K562 (cell line): ENCODE measurements at regions not wholly inside any gene's neighbourhood (a gene's known extent, or its start where the extent isn't known, plus 50 kb on each side); places are given as distances from the start of the nearest gene placed in this dataset.

Source experiments
- EHMT2 ChIP-seq: fragments of 450-650 bp; IDR thresholded peaks from 2 replicates; pipeline ENCODE4 v1.6.1; 2018; ENCODE audit warnings: antibody characterized with exemption
- HDAC3 ChIP-seq: fragments of 450-650 bp; IDR thresholded peaks from 2 replicates; pipeline ENCODE4 v1.6.1; 2018; ENCODE audit warnings: borderline replicate concordance, mild to moderate bottlenecking, moderate library complexity; ENCODE audit not compliant: partially characterized antibody
- HMG20A ChIP-seq: fragments of 450-650 bp; formaldehyde crosslinking; conservative IDR thresholded peaks from 2 replicates; pipeline ENCODE4 v1.4.0; 2020; ENCODE audit warnings: mild to moderate bottlenecking, mixed read lengths
- JUN ChIP-seq, 2 experiments: sonication (generic) in 1 of 2; formaldehyde crosslinking in 1 of 2; IDR thresholded peaks; 2 replicates each; pipeline versions ENCODE4 v1.6.1 to v1.8.0; 2012 to 2022; ENCODE audit warnings: borderline replicate concordance in 2 of 2, mild to moderate bottlenecking in 2 of 2, improper control_type of control experiment in 1 of 2, low read depth in 1 of 2, low read length in 1 of 2, missing genetic modification reagents in 1 of 2
- POLR2A ChIP-seq: fragments of 450-650 bp; conservative IDR thresholded peaks from 2 replicates; pipeline ENCODE4 v1.6.1; 2016
- RAD51 ChIP-seq: fragments of 450-650 bp; IDR thresholded peaks from 2 replicates; pipeline ENCODE4 v1.7.1; 2016; ENCODE audit warnings: low read depth, mild to moderate bottlenecking, borderline replicate concordance
- TAF7 ChIP-seq: fragments of 450-650 bp; IDR thresholded peaks from 2 replicates; pipeline ENCODE4 v1.6.1; 2016; ENCODE audit warnings: missing genetic modification characterization, missing compliant biosample characterization
- ZNF165 ChIP-seq: fragments of 250-450 bp; sonication (Bioruptor Pico); IDR thresholded peaks from 2 replicates; pipeline ENCODE4 v1.4.0; 2020; ENCODE audit warnings: borderline replicate concordance
- TF ChIP-seq, protein P1 (sequence below), 3 experiments: IDR thresholded peaks in 2 of 3; conservative IDR thresholded peaks in 1 of 3; 2 replicates each; pipeline ENCODE4 v1.5.1; 2011 to 2012; ENCODE audit warnings: low read length in 3 of 3, mild to moderate bottlenecking in 3 of 3, control low read depth in 2 of 3, improper control_type of control experiment in 1 of 3, inconsistent platforms in 1 of 3, low read depth in 1 of 3, mixed read lengths in 1 of 3, moderate library complexity in 1 of 3; ENCODE audit not compliant: insufficient read depth in 2 of 3

DNA sequence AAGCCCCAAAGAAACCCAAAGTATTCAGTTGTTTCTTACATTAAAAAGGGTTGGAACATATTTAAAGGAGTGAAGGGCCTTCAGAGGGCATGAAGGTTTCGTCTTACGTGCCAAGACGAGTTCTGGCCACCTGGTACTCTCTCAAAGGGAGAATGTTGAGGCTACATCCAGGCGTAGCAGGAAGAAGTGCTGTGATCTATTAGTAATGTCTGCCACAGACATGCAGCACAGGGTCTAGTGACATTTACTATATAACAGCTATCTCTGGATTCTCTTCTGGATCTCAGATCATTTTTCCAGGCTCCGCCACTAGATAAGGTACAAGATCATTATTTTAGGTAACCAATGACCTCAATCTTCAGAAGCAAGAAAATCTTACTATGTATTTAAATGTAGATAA lies 76.5 kb upstream of the ARID5B start:
- TF ChIP-seq RAD51: no peak
- TF ChIP-seq, protein P1, sequence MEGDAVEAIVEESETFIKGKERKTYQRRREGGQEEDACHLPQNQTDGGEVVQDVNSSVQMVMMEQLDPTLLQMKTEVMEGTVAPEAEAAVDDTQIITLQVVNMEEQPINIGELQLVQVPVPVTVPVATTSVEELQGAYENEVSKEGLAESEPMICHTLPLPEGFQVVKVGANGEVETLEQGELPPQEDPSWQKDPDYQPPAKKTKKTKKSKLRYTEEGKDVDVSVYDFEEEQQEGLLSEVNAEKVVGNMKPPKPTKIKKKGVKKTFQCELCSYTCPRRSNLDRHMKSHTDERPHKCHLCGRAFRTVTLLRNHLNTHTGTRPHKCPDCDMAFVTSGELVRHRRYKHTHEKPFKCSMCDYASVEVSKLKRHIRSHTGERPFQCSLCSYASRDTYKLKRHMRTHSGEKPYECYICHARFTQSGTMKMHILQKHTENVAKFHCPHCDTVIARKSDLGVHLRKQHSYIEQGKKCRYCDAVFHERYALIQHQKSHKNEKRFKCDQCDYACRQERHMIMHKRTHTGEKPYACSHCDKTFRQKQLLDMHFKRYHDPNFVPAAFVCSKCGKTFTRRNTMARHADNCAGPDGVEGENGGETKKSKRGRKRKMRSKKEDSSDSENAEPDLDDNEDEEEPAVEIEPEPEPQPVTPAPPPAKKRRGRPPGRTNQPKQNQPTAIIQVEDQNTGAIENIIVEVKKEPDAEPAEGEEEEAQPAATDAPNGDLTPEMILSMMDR (IDR thresholded peaks at IDR 0.05 in 2 of 3, conservative IDR thresholded peaks at IDR 0.05 in 1 of 3; ENCODE audit: insufficient read depth in 2 of 3, low read depth in 1 of 3, low read length in 3 of 3): no peak
- no peak for TF ChIP-seq HMG20A (CRISPR knock-in tag)
- TF ChIP-seq POLR2A: no peak
- no peak for TF ChIP-seq ZNF165 (CRISPR knock-in tag)
- TF ChIP-seq HDAC3: no peak
- no peak for TF ChIP-seq TAF7 (tag)
- no peak for TF ChIP-seq EHMT2
- no peak for TF ChIP-seq JUN (IDR thresholded peaks at IDR 0.05; ENCODE audit: borderline replicate concordance, low read depth, low read length)
- no peak for TF ChIP-seq JUN (CRISPR knock-in tag; IDR thresholded peaks at IDR 0.05; ENCODE audit: borderline replicate concordance)
